Adrenal gland (tissue), 9 donors: ENCODE measurements at regions not wholly inside any gene's neighbourhood (a gene's known extent, or its start where the extent isn't known, plus 50 kb on each side); places are given as distances from the start of the nearest gene placed in this dataset.
A peak's percentile ranks its signal among the peaks of the same experiment; 100 is the strongest.

ENCODE experiments used
- DNase-seq, 7 donors: peaks; one replicate each; pipeline ENCODE4 v3.0.0-alpha.2; 2019 to 2020
- H3K27ac ChIP-seq, 5 donors: fragments of 200-600 bp; sonication (generic) in 4 of 5; 1 replicate in 3 of 5; 2 replicates in 2 of 5; pipeline versions ENCODE4 v1.5.1 to v1.8.0; 2016 to 2020; ENCODE audit warnings: mild to moderate bottlenecking in 1 of 5
- H3K27me3 ChIP-seq: fragments of 200-600 bp; 2 replicates; pipeline ENCODE4 v1.8.0; 2021
- H3K36me3 ChIP-seq, 2 donors: fragments of 200-600 bp; replicated peaks in 1 of 2; 1 replicate in 1 of 2; 2 replicates in 1 of 2; pipeline versions ENCODE4 v1.5.1 to v1.8.0; 2018 to 2022
- H3K4me1 ChIP-seq, 2 donors: fragments of 200-600 bp; replicated peaks in 1 of 2; 1 replicate in 1 of 2; 2 replicates in 1 of 2; pipeline versions ENCODE4 v1.5.1 to v1.8.0; 2018 to 2021
- H3K4me3 ChIP-seq, 4 donors: fragments of 200-600 bp; sonication (generic) in 3 of 4; one replicate each; pipeline ENCODE4 v1.5.1; 2016 to 2018
- H3K9me3 ChIP-seq, 3 donors: fragments of 200-600 bp; sonication (generic) in 1 of 3; replicated peaks in 1 of 3; 1 replicate in 2 of 3; 2 replicates in 1 of 3; pipeline versions ENCODE4 v1.5.1 to v1.8.0; 2016 to 2021
- POLR2A ChIP-seq, 2 donors: fragments of 450-650 bp; IDR thresholded peaks; one replicate each; pipeline ENCODE4 v1.6.1; 2017; ENCODE audit warnings: antibody characterized with exemption in 2 of 2, mild to moderate bottlenecking in 2 of 2, moderate library complexity in 1 of 2
- WGBS, 4 donors: extraction: QIAGEN DNeasy Blood & Tissue Kit in 2 of 4; methylation state at CpG; one replicate each; pipeline versions ENCODE4 v1.1.5 to v1.1.7; 2013 to 2017; 5-methylcytosine and 5-hydroxymethylcytosine counted together
- intact Hi-C, 2 donors: fragments of 100-400 bp; cut with DNase I; formaldehyde crosslinking; loops; one replicate each; pipeline versions ENCODE4 v1.14.1 to v1.15.0; 2022 to 2023
- TF ChIP-seq, protein P1 (sequence below), 6 experiments: fragments of 450-650 bp in 4 of 6; fragments of 200-600 bp in 2 of 6; sonication (generic) in 1 of 6; IDR thresholded peaks; 1 replicate in 5 of 6; 2 replicates in 1 of 6; pipeline versions ENCODE4 v1.5.1 to v1.8.0; 2016 to 2021; ENCODE audit warnings: antibody characterized with exemption in 6 of 6, mild to moderate bottlenecking in 2 of 6, moderate library complexity in 1 of 6
- donor health status: healthy with polysubstance abuse.
- donor health status: Bipolar disorder and iron deficiency.
- donor health status: DM: yes; HTN: yes; CAD: no.
- donor health status: DM: no; HTN: no; CAD: no.
- donor health status: DM: no; HTN: no; CAD: no.

DNA sequence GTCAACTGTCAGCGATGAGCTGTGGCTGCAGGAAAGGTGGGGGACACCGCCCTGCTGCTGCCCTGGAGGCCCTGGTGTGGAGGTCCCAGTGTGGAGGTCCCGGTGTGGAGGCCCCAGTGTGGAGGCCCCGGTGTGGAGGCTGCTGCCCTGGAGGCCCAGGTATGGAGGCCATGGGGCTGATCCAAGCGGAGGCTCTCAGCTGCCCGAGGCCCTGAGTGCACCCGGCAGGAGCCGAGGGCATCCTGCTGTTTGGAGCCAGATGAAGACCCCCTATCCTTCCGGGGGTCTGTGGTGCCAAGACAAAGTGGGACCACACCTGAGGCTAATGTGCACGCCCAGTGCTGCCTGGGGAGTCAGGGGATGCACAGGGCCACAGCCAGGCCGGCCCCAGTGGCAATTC lies 210.4 kb upstream of the SOX1 start:
- intact Hi-C loops: no loop called here
- no peak for DNase-seq
- no peaks in the 10 kb centered on the region for H3K36me3 ChIP-seq
- no peak overlapping the region for H3K27ac ChIP-seq
- 64 to 92% (median 84%) methylated on average over 5 to 11 of the region's 11 CpGs for WGBS, 4 donors
- no peaks in the 10 kb centered on the region for H3K4me1 ChIP-seq
- H3K4me3 ChIP-seq: no peak overlapping the region
- H3K9me3 ChIP-seq: no peaks in the 10 kb centered on the region
- H3K27me3 ChIP-seq: no peaks in the 10 kb centered on the region
- TF ChIP-seq, protein P1, sequence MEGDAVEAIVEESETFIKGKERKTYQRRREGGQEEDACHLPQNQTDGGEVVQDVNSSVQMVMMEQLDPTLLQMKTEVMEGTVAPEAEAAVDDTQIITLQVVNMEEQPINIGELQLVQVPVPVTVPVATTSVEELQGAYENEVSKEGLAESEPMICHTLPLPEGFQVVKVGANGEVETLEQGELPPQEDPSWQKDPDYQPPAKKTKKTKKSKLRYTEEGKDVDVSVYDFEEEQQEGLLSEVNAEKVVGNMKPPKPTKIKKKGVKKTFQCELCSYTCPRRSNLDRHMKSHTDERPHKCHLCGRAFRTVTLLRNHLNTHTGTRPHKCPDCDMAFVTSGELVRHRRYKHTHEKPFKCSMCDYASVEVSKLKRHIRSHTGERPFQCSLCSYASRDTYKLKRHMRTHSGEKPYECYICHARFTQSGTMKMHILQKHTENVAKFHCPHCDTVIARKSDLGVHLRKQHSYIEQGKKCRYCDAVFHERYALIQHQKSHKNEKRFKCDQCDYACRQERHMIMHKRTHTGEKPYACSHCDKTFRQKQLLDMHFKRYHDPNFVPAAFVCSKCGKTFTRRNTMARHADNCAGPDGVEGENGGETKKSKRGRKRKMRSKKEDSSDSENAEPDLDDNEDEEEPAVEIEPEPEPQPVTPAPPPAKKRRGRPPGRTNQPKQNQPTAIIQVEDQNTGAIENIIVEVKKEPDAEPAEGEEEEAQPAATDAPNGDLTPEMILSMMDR (IDR thresholded peaks at IDR 0.05): no peak
- no peak for TF ChIP-seq POLR2A (IDR thresholded peaks at IDR 0.05)

GRCh38 chr13:111857336-111857735 lies 209.6 kb upstream of the SOX1 start:
- no peak for DNase-seq
- TF ChIP-seq POLR2A (IDR thresholded peaks at IDR 0.05): no peak
- TF ChIP-seq, protein P1 (IDR thresholded peaks at IDR 0.05): no peak
- Histone ChIP-seq H3K36me3 (no peaks in the 10 kb centered on the region), H3K4me1 (no peaks in the 10 kb centered on the region), H3K27me3 (no peaks in the 10 kb centered on the region), H3K27ac (no peak overlapping the region), H3K4me3 (no peak overlapping the region), H3K9me3 (no peaks in the 10 kb centered on the region)
- WGBS, 4 donors: 66 to 82% (median 76%) methylated on average over 12 to 18 of the region's 18 CpGs
- intact Hi-C loops: no loop called here

DNA sequence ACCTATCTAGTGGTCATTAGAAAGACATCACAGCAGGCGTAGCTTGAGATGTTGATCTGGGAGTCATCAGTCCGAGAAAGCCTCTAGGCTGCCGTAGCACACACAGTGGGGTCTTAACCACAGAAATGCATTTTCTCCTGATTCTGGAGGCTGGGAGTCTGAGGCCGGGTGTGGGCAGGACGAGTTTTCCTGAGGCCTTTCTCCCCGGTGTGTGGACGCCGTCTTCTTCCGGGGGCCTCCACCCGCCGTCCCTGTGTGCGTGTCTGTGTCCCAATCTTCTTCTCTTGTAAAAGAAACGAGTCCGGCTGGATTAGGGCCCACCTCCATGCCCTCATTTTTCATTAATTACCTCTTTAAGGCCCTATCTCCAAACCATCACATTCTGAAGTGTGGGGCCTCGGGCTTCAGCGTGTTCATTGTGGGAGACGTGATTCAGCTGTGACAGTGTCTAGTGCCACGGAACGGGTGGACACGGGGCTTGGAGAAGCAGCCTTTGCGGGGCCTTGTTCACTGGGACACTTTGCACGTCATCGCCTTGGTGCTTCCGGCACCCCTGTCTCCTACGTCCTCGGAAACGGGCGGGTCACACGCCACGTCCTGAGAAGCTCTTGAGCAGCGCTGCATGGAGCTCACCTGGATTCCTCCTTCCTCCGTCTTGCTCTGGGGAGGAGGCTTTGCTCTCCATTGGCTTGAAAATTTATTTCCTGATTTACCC lies 208.9 kb upstream of the SOX1 start:
- Histone ChIP-seq H3K27ac (no peak overlapping the region), H3K9me3 (no peaks in the 10 kb centered on the region), H3K36me3 (no peaks in the 10 kb centered on the region), H3K27me3 (no peaks in the 10 kb centered on the region), H3K4me1 (no peaks in the 10 kb centered on the region), H3K4me3 (no peak overlapping the region)
- intact Hi-C loops: no loop called here
- DNase-seq: peak in 1 of 7 donors; percentile 28
- WGBS, 4 donors: 83 to 91% (median 89%) methylated on average over 20 to 32 of the region's 32 CpGs
- TF ChIP-seq POLR2A (IDR thresholded peaks at IDR 0.05): no peak
- TF ChIP-seq, protein P1 (IDR thresholded peaks at IDR 0.05): no peak

DNA sequence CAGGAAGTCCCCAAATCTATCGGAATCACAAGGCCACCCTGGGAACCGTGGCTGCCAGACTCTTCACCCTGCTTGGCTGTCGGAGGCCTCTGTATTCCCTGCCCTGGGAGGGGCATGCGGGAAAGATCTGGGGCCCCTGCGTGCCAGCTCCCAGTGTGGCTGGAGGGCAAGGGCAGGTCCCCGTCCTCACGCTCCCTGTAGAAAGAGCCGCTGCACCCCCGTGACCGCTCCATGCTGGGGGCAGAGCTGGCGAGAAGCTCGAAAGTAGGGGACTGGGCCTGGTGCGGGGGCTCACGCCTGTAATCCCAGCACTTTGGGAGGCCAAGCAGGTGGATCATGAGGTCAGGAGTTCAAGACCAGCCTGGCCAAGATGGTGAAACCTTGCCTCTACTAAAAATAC lies 208.4 kb upstream of the SOX1 start:
- Histone ChIP-seq H3K27ac (no peak overlapping the region), H3K4me3 (no peak overlapping the region), H3K27me3 (no peaks in the 10 kb centered on the region), H3K9me3 (no peaks in the 10 kb centered on the region), H3K4me1 (no peaks in the 10 kb centered on the region), H3K36me3 (no peaks in the 10 kb centered on the region)
- DNase-seq: no peak
- 85 to 91% (median 87%) methylated on average over 10 to 14 of the region's 14 CpGs for WGBS, 4 donors
- TF ChIP-seq, protein P1 (IDR thresholded peaks at IDR 0.05): no peak
- no peak for TF ChIP-seq POLR2A (IDR thresholded peaks at IDR 0.05)
- intact Hi-C loops: no loop called here
